H1 (cell line): ENCODE measurements at regions not wholly inside any gene's neighbourhood (a gene's known extent, or its start where the extent isn't known, plus 50 kb on each side); places are given as distances from the start of the nearest gene placed in this dataset.

Source experiments
- ATF3 ChIP-seq: IDR thresholded peaks from 2 replicates; pipeline ENCODE4 v1.6.1; 2011; ENCODE audit warnings: low read depth, mild to moderate bottlenecking, low read length; ENCODE audit not compliant: insufficient read depth
- CBX5 ChIP-seq: fragments of 300-800, 300-1000 bp; sonication (generic); IDR thresholded peaks from 2 replicates; pipeline ENCODE4 v1.7.1; 2016; ENCODE audit warnings: antibody characterized with exemption, low read length, low read depth
- CTCF ChIP-seq, 3 experiments: IDR thresholded peaks; 1 replicate in 2 of 3; 2 replicates in 1 of 3; pipeline versions ENCODE4 v1.5.1 to v1.6.1; 2011; ENCODE audit warnings: low read length in 3 of 3, mild to moderate bottlenecking in 3 of 3, inconsistent platforms in 2 of 3, low read depth in 1 of 3, moderate library complexity in 1 of 3; ENCODE audit not compliant: insufficient read depth in 1 of 3; ENCODE audit errors: control extremely low read depth in 1 of 3
- EGR1 ChIP-seq: IDR thresholded peaks from 2 replicates; pipeline ENCODE4 v1.6.1; 2011; ENCODE audit warnings: low read depth, low read length, borderline replicate concordance
- EP300 ChIP-seq, 2 experiments: IDR thresholded peaks; 1 replicate in 1 of 2; 2 replicates in 1 of 2; pipeline ENCODE4 v1.6.1; 2011 to 2012; ENCODE audit warnings: low read depth in 2 of 2, low read length in 2 of 2, mild to moderate bottlenecking in 2 of 2, borderline replicate concordance in 1 of 2, inconsistent platforms in 1 of 2, moderate library complexity in 1 of 2
- EZH2 ChIP-seq: fragments of 200-600 bp; sonication (generic); IDR thresholded peaks from 2 replicates; pipeline ENCODE4 v1.7.1; 2012; ENCODE audit warnings: low read depth, mild to moderate bottlenecking, moderate library complexity, low read length, inconsistent platforms; ENCODE audit not compliant: severe bottlenecking
- GTF2F1 ChIP-seq: IDR thresholded peaks from 2 replicates; pipeline ENCODE4 v1.6.1; 2012; ENCODE audit warnings: low read depth, low read length, improper control_type of control experiment, borderline replicate concordance
- JUND ChIP-seq: IDR thresholded peaks from 2 replicates; pipeline ENCODE4 v1.6.1; 2011; ENCODE audit warnings: mild to moderate bottlenecking, improper control_type of control experiment, low read length
- POLR2A ChIP-seq, 2 experiments: IDR thresholded peaks; 1 replicate in 1 of 2; 2 replicates in 1 of 2; pipeline ENCODE4 v1.6.1; 2011; ENCODE audit warnings: low read depth in 2 of 2, low read length in 2 of 2, mild to moderate bottlenecking in 2 of 2; ENCODE audit errors: control extremely low read depth in 1 of 2
- RAD21 ChIP-seq, 2 experiments: IDR thresholded peaks in 1 of 2; conservative IDR thresholded peaks in 1 of 2; 2 replicates each; pipeline ENCODE4 v1.6.1; 2011; ENCODE audit warnings: low read depth in 2 of 2, low read length in 2 of 2, improper control_type of control experiment in 1 of 2, inconsistent platforms in 1 of 2, mild to moderate bottlenecking in 1 of 2, moderate library complexity in 1 of 2
- RFX5 ChIP-seq: IDR thresholded peaks from 2 replicates; pipeline ENCODE4 v1.6.1; 2011; ENCODE audit warnings: low read depth, low read length, improper control_type of control experiment, borderline replicate concordance
- SIN3A ChIP-seq, 2 experiments: IDR thresholded peaks in 1 of 2; conservative IDR thresholded peaks in 1 of 2; 2 replicates each; pipeline ENCODE4 v1.6.1; 2011 to 2012; ENCODE audit warnings: low read length in 2 of 2, improper control_type of control experiment in 1 of 2, low read depth in 1 of 2, mild to moderate bottlenecking in 1 of 2
- SP4 ChIP-seq: IDR thresholded peaks from 2 replicates; pipeline ENCODE4 v1.6.1; 2012; ENCODE audit warnings: low read length, inconsistent platforms
- YY1 ChIP-seq: IDR thresholded peaks from 2 replicates; pipeline ENCODE4 v1.6.1; 2011; ENCODE audit warnings: low read depth, mild to moderate bottlenecking, low read length

GRCh38 chr7:119438315-119438714 lies 834.7 kb upstream of the KCND2 start:
- TF ChIP-seq ATF3 (no peak), CBX5 (no peak), CTCF (IDR thresholded peaks at IDR 0.05; ENCODE audit: control extremely low read depth in 1 of 3, insufficient read depth in 1 of 3, low read depth in 1 of 3, low read length in 3 of 3) (no peak), GTF2F1 (no peak), YY1 (no peak), SP4 (no peak), EP300 (IDR thresholded peaks at IDR 0.05; ENCODE audit: borderline replicate concordance in 1 of 2, low read depth in 2 of 2, low read length in 2 of 2) (no peak), RAD21 (IDR thresholded peaks at IDR 0.05 in 1 of 2, conservative IDR thresholded peaks at IDR 0.05 in 1 of 2; ENCODE audit: low read depth in 2 of 2, low read length in 2 of 2) (no peak), SIN3A (conservative IDR thresholded peaks at IDR 0.05 in 1 of 2, IDR thresholded peaks at IDR 0.05 in 1 of 2; ENCODE audit: low read depth in 1 of 2, low read length in 2 of 2) (no peak), EGR1 (no peak), EZH2 (no peak), POLR2A (IDR thresholded peaks at IDR 0.05; ENCODE audit: control extremely low read depth in 1 of 2, low read depth in 2 of 2, low read length in 2 of 2) (no peak), RFX5 (no peak), JUND (no peak)
